ENCODE measurements at regions not wholly inside any gene's neighbourhood (a gene's known extent, or its start where the extent isn't known, plus 50 kb on each side); places are given as distances from the start of the nearest gene placed in this dataset.

GRCh38 chr4:27338530-27338929 is 477.9 kb downstream of the STIM2 start:
- no peak for TF ChIP-seq CTCF (IDR thresholded peaks at IDR 0.05; ENCODE audit: partially characterized antibody, unreplicated experiment)
- H3K9me3 Mint-ChIP-seq (ENCODE audit: unreplicated experiment): no peaks in the 10 kb centered on the region
- H3K36me3 Mint-ChIP-seq (ENCODE audit: unreplicated experiment): no peaks in the 10 kb centered on the region
- no peak overlapping the region for H3K27ac Mint-ChIP-seq (ENCODE audit: unreplicated experiment)
- H3K4me3 Mint-ChIP-seq (ENCODE audit: unreplicated experiment): no peak overlapping the region
- no peaks in the 10 kb centered on the region for H3K27me3 Mint-ChIP-seq (ENCODE audit: unreplicated experiment)
- H3K4me1 Mint-ChIP-seq (ENCODE audit: low read depth, unreplicated experiment): peaks cover 2% of the 10 kb centered on the region
- no peak for DNase-seq

- no peak for TF ChIP-seq CTCF (IDR thresholded peaks at IDR 0.05; ENCODE audit: partially characterized antibody, unreplicated experiment)
- Mint-ChIP-seq H3K9me3 (ENCODE audit: unreplicated experiment) (no peaks in the 10 kb centered on the region), H3K4me1 (ENCODE audit: low read depth, unreplicated experiment) (no peaks in the 10 kb centered on the region), H3K27ac (ENCODE audit: unreplicated experiment) (no peak overlapping the region), H3K27me3 (ENCODE audit: unreplicated experiment) (no peaks in the 10 kb centered on the region), H3K4me3 (ENCODE audit: unreplicated experiment) (no peak overlapping the region), H3K36me3 (ENCODE audit: unreplicated experiment) (no peaks in the 10 kb centered on the region)
- DNase-seq: no peak
Measured at GRCh38 chr4:27343411-27343810, 482.8 kb downstream of the STIM2 start.

DNA sequence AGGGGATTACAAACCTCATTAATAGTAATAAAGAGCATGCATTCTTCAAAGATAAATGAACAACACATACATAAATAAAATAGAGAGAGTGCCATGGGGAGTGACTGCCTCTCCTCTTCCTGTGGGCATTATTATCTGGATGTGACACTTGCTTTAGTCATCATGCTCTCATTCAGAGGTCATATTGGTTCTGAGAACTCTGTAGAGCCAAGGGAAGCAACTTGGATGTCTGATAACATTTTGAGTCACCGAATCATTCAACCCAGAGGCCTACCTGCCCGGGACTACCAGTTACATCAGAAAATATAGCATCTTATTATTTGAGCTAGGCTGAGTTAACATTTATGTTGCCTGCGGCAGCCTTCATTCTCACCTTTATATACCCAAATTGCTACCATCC is 489.5 kb downstream of the STIM2 start:
- DNase-seq: no peak
- Mint-ChIP-seq H3K4me1 (ENCODE audit: low read depth, unreplicated experiment) (no peaks in the 10 kb centered on the region), H3K27ac (ENCODE audit: unreplicated experiment) (no peak overlapping the region), H3K36me3 (ENCODE audit: unreplicated experiment) (no peaks in the 10 kb centered on the region), H3K4me3 (ENCODE audit: unreplicated experiment) (no peak overlapping the region), H3K9me3 (ENCODE audit: unreplicated experiment) (no peaks in the 10 kb centered on the region), H3K27me3 (ENCODE audit: unreplicated experiment) (no peaks in the 10 kb centered on the region)
- no peak for TF ChIP-seq CTCF (IDR thresholded peaks at IDR 0.05; ENCODE audit: partially characterized antibody, unreplicated experiment)

DNA sequence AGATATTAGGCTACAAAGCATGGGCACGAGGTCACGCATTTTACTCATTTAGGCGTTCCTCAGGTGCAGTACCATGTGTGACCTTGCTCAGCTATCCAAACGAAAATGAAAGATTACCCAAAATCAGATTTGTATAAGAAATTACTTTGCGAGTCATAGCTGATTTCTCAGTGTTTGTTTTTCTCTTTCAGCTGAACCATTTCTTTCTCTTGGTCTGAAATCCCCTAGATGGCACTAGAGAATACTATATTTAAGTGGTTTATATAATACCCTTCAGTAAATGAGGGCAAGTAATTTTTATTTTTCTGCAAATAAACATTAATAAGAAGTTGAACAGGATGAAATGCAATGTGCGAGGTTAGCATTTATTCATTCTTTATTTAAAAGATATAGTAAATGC is 496.6 kb downstream of the STIM2 start:
- TF ChIP-seq CTCF (IDR thresholded peaks at IDR 0.05; ENCODE audit: partially characterized antibody, unreplicated experiment): peak; percentile 16
- no peak for DNase-seq
- no peak overlapping the region for H3K27ac Mint-ChIP-seq (ENCODE audit: unreplicated experiment)
- peaks cover 4% of the 10 kb centered on the region for H3K9me3 Mint-ChIP-seq (ENCODE audit: unreplicated experiment)
- no peaks in the 10 kb centered on the region for H3K36me3 Mint-ChIP-seq (ENCODE audit: unreplicated experiment)
- H3K27me3 Mint-ChIP-seq (ENCODE audit: unreplicated experiment): no peaks in the 10 kb centered on the region
- H3K4me1 Mint-ChIP-seq (ENCODE audit: low read depth, unreplicated experiment): no peaks in the 10 kb centered on the region
- no peak overlapping the region for H3K4me3 Mint-ChIP-seq (ENCODE audit: unreplicated experiment)

DNA sequence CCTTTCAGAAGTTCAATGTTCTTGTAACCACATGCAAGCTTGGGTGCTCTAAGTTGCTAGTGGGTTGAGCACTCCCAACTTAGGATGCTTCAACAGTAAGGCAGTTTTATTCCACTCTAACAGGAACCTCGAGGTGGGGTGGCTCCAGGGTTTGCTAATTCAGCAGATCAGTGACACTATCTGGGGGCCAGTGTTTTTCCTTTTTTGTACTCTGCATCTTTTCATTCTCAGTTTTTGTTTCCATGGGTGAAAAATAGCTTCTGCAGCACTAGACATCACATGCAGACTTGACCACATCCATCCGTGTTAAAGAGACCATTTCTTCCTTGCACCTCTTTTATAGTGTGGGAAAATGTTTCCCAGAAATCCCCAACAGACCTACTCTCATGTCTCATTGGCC is 497.6 kb downstream of the STIM2 start:
- Mint-ChIP-seq H3K36me3 (ENCODE audit: unreplicated experiment) (no peaks in the 10 kb centered on the region), H3K27ac (ENCODE audit: unreplicated experiment) (no peak overlapping the region), H3K27me3 (ENCODE audit: unreplicated experiment) (no peaks in the 10 kb centered on the region), H3K4me3 (ENCODE audit: unreplicated experiment) (no peak overlapping the region), H3K4me1 (ENCODE audit: low read depth, unreplicated experiment) (no peaks in the 10 kb centered on the region), H3K9me3 (ENCODE audit: unreplicated experiment) (peaks cover 4% of the 10 kb centered on the region)
- no peak for DNase-seq
- no peak for TF ChIP-seq CTCF (IDR thresholded peaks at IDR 0.05; ENCODE audit: partially characterized antibody, unreplicated experiment)

Data from glutamatergic neuron (in vitro differentiated cells).